ENCODE measurements at regions not wholly inside any gene's neighbourhood (a gene's known extent, or its start where the extent isn't known, plus 50 kb on each side); places are given as distances from the start of the nearest gene placed in this dataset.

DNA sequence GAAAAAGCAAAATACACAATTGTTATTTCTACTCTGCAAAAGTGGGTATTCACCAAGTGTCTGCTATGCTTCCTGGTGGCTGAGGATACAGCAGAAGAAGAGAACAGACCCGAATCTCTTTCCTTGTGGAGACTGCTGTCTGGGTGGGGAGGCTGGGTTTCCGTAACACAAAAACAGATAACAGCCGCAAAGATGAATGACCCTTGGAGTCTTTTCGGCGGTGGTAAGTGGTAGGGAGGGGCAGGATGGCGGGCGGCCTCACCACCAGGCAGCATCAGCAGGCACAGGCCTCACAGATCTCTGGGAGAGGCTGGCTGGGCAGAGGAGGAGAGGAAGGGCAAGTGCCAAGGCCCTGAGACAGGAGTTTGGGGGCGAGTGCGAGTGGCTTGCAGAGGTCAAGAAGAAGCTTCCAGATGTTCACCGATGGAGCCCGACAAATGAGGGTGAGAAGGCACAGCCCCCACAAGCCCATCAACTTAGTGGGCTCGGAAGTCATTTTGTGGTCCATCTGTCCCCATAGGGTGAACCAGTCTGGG, 164.2 kb downstream of the RHOU start:
- intact Hi-C loops (cut with micrococcal nuclease; ENCODE audit: unreplicated experiment), result no loop called here
- POLR2A ChIA-PET (ENCODE audit: low non-redundant PET), result no interaction called here
- Histone ChIP-seq H3K4me3 (ENCODE audit: low read depth, low read length, poor library complexity, severe bottlenecking) (no peak overlapping the region), H3K27ac (ENCODE audit: low read depth, low read length, poor library complexity, severe bottlenecking) (no peak overlapping the region), H3K36me3 (ENCODE audit: insufficient read depth, low read length, poor library complexity, severe bottlenecking) (no peaks in the 10 kb centered on the region), H3K27me3 (replicated peaks; ENCODE audit: insufficient read depth, low read depth, low read length, poor library complexity) (no peaks in the 10 kb centered on the region), H3K4me1 (ENCODE audit: insufficient read depth, low read length, poor library complexity, severe bottlenecking) (peaks cover 13% of the 10 kb centered on the region), H3K9me3 (ENCODE audit: low read depth, low read length, poor library complexity, severe bottlenecking) (no peaks in the 10 kb centered on the region)
- TF ChIP-seq, protein P1, sequence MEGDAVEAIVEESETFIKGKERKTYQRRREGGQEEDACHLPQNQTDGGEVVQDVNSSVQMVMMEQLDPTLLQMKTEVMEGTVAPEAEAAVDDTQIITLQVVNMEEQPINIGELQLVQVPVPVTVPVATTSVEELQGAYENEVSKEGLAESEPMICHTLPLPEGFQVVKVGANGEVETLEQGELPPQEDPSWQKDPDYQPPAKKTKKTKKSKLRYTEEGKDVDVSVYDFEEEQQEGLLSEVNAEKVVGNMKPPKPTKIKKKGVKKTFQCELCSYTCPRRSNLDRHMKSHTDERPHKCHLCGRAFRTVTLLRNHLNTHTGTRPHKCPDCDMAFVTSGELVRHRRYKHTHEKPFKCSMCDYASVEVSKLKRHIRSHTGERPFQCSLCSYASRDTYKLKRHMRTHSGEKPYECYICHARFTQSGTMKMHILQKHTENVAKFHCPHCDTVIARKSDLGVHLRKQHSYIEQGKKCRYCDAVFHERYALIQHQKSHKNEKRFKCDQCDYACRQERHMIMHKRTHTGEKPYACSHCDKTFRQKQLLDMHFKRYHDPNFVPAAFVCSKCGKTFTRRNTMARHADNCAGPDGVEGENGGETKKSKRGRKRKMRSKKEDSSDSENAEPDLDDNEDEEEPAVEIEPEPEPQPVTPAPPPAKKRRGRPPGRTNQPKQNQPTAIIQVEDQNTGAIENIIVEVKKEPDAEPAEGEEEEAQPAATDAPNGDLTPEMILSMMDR (conservative IDR thresholded peaks at IDR 0.05; ENCODE audit: low read depth, low read length), result no peak
- no peak for TF ChIP-seq EZH2 (IDR thresholded peaks at IDR 0.05; ENCODE audit: borderline replicate concordance, low read depth, low read length, poor library complexity, severe bottlenecking)
- DNase-seq (ENCODE audit: low spot score), result no peak
- no TSS peak for BruUV-seq (replicated peaks)
- CTCF ChIA-PET, result no interaction called here

DNA sequence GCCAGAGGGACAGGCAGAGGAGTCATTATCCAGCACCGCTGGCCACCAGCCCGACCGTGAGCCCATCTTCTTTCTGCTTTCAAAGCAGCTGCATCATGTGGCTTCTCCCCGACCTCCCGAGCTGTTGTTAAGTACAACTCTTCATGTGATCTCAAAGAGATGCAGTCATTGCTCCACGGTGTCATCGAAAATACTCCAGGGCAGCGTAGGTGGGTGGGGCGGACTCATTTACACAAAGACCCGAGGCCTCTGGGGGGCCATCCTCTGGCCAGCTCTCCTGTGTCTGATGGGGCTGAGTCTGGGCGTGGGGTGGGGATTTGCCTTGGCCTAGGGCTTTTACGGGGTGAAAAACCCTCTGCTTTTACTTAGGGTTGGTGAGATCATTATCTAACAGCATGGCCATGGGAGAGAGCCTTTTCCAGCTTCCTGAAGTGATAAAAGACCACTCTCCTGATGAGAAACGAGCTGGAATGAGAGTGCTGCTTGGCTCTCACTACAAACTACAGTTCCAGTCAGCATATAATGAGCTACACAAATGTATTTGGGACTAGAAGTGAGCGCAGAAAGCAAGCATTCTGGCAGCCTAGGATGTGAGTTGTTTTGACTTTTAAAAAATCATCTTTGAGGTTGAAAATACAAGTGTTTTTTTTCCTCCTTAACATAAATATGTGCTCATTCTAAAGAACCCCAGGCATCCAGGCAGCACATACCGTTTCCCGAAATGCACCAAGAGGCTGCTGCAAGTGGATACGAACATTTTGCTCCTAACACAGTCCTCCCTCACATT, 165.0 kb downstream of the RHOU start:
- Histone ChIP-seq H3K9me3 (ENCODE audit: low read depth, low read length, poor library complexity, severe bottlenecking) (no peaks in the 10 kb centered on the region), H3K27me3 (replicated peaks; ENCODE audit: insufficient read depth, low read depth, low read length, poor library complexity) (no peaks in the 10 kb centered on the region), H3K36me3 (ENCODE audit: insufficient read depth, low read length, poor library complexity, severe bottlenecking) (no peaks in the 10 kb centered on the region), H3K4me3 (ENCODE audit: low read depth, low read length, poor library complexity, severe bottlenecking) (no peak overlapping the region), H3K4me1 (ENCODE audit: insufficient read depth, low read length, poor library complexity, severe bottlenecking) (peaks cover 13% of the 10 kb centered on the region), H3K27ac (ENCODE audit: low read depth, low read length, poor library complexity, severe bottlenecking) (no peak overlapping the region)
- intact Hi-C loops (cut with micrococcal nuclease; ENCODE audit: unreplicated experiment), result no loop called here
- TF ChIP-seq, protein P1 (conservative IDR thresholded peaks at IDR 0.05; ENCODE audit: low read depth, low read length), result no peak
- TF ChIP-seq EZH2 (IDR thresholded peaks at IDR 0.05; ENCODE audit: borderline replicate concordance, low read depth, low read length, poor library complexity, severe bottlenecking), result no peak
- ChIA-PET CTCF (no interaction called here), POLR2A (ENCODE audit: low non-redundant PET) (no interaction called here)
- BruUV-seq (replicated peaks), result no TSS peak
- no peak for DNase-seq (ENCODE audit: low spot score)

DNA sequence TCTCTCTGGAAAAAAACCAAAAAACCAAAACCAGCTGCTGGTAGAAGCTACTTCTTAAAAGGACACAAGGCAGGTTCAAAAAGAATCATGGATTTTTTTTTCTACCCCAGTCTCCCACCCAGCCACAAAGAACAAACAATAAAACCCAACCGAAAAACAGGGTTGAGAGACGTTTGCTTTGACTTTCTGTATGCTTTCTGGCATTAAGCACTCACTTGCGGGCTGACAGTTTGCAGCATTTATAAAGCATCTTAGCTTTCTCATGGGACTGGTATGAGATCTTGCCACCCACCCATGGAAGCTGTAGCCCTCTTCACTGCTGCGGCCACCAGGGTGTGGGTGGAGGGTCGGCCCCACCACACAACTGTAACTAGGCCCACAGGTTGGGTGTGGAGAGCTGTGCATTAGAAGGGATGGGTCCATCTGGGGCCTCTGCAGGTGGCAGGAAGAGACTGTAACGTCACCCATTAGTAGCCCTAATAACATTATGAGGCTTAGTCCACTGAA, 165.7 kb downstream of the RHOU start:
- TF ChIP-seq, protein P1 (conservative IDR thresholded peaks at IDR 0.05; ENCODE audit: low read depth, low read length), result no peak
- no peak for TF ChIP-seq EZH2 (IDR thresholded peaks at IDR 0.05; ENCODE audit: borderline replicate concordance, low read depth, low read length, poor library complexity, severe bottlenecking)
- Histone ChIP-seq H3K36me3 (ENCODE audit: insufficient read depth, low read length, poor library complexity, severe bottlenecking) (no peaks in the 10 kb centered on the region), H3K4me3 (ENCODE audit: low read depth, low read length, poor library complexity, severe bottlenecking) (no peak overlapping the region), H3K27ac (ENCODE audit: low read depth, low read length, poor library complexity, severe bottlenecking) (no peak overlapping the region), H3K27me3 (replicated peaks; ENCODE audit: insufficient read depth, low read depth, low read length, poor library complexity) (no peaks in the 10 kb centered on the region), H3K4me1 (ENCODE audit: insufficient read depth, low read length, poor library complexity, severe bottlenecking) (peaks cover 13% of the 10 kb centered on the region), H3K9me3 (ENCODE audit: low read depth, low read length, poor library complexity, severe bottlenecking) (no peaks in the 10 kb centered on the region)
- BruUV-seq (replicated peaks), result no TSS peak
- no peak for DNase-seq (ENCODE audit: low spot score)
- intact Hi-C loops (cut with micrococcal nuclease; ENCODE audit: unreplicated experiment), result no loop called here
- CTCF ChIA-PET, result no interaction called here
- POLR2A ChIA-PET (ENCODE audit: low non-redundant PET), result no interaction called here
